ENCODE measurements at regions not wholly inside any gene's neighbourhood (a gene's known extent, or its start where the extent isn't known, plus 50 kb on each side); places are given as distances from the start of the nearest gene placed in this dataset.

DNA sequence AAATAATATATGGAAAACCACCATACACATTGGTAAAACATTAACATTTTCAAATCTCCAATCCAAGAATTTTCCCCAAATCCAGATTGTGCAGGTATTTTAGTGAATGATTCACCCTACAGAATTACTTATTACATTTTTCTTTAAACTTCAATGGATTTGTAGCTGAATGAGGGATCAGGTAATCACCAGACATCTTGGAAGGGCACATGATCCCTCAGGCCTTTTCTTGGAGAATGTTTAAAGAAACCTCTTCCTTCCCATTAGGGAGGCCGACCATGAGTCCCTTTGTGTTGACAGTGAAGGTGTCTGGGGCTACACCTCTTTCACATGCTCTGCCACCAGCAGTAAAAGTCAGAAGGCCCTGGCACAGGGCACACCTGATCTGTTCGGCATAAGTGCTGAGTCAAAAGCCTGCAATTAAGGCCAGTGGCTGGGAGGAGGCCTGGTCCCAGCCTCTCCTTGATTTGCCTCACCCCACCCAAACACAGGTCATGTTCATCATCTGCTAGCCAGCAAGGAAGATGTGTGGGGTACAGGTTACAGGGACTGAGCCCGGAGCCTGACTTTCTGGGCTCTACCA, 207.7 kb downstream of the SNX10 start:
- no peak for TF ChIP-seq EZH2 (IDR thresholded peaks at IDR 0.05; ENCODE audit: borderline replicate concordance, insufficient read depth, low read depth, low read length, poor library complexity, severe bottlenecking)
- TF ChIP-seq, protein P1, sequence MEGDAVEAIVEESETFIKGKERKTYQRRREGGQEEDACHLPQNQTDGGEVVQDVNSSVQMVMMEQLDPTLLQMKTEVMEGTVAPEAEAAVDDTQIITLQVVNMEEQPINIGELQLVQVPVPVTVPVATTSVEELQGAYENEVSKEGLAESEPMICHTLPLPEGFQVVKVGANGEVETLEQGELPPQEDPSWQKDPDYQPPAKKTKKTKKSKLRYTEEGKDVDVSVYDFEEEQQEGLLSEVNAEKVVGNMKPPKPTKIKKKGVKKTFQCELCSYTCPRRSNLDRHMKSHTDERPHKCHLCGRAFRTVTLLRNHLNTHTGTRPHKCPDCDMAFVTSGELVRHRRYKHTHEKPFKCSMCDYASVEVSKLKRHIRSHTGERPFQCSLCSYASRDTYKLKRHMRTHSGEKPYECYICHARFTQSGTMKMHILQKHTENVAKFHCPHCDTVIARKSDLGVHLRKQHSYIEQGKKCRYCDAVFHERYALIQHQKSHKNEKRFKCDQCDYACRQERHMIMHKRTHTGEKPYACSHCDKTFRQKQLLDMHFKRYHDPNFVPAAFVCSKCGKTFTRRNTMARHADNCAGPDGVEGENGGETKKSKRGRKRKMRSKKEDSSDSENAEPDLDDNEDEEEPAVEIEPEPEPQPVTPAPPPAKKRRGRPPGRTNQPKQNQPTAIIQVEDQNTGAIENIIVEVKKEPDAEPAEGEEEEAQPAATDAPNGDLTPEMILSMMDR (IDR thresholded peaks at IDR 0.05) = no peak

Measured in B cell (primary cell).